ENCODE measurements at regions not wholly inside any gene's neighbourhood (a gene's known extent, or its start where the extent isn't known, plus 50 kb on each side); places are given as distances from the start of the nearest gene placed in this dataset.

DNA sequence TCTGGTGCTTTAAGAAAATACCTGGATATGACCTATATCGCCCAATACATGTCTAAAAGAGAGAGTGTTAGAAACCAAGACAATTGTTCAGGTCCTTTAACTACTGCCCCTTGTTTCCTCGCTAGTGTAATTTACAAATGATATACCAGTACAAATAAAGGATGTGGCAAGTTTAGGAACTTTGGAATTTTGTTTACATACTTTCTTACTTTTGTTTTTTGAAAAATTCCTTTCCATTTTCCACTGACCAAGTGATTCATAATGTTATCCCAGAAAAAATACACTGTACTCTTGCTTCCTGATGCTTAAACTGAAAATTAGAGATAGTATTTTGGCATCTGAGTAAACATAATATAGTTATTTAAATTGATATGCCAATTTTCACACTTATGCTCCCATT is 96.8 kb upstream of the CSNK1A1L start:
- no peaks in the 10 kb centered on the region for H3K9me3 Mint-ChIP-seq (ENCODE audit: unreplicated experiment)
- no peaks in the 10 kb centered on the region for H3K4me1 Mint-ChIP-seq (ENCODE audit: low read depth, unreplicated experiment)
- CTCF ChIA-PET: no interaction called here

GRCh38 chr13:37201081-37201480 is 95.6 kb upstream of the CSNK1A1L start:
- Mint-ChIP-seq H3K9me3 (ENCODE audit: unreplicated experiment) (no peaks in the 10 kb centered on the region), H3K36me3 (ENCODE audit: insufficient read depth, unreplicated experiment) (no peaks in the 10 kb centered on the region), H3K4me3 (ENCODE audit: unreplicated experiment) (no peak overlapping the region), H3K4me1 (ENCODE audit: low read depth, unreplicated experiment) (no peaks in the 10 kb centered on the region), H3K27me3 (ENCODE audit: insufficient read depth, unreplicated experiment) (no peaks in the 10 kb centered on the region), H3K27ac (ENCODE audit: unreplicated experiment) (no peak overlapping the region)
- no peaks in the 10 kb centered on the region for H3K4me1 ChIP-seq
- no peak overlapping the region for H3K4me3 ChIP-seq (ENCODE audit: low read depth, low read length)
- no peak for TF ChIP-seq CTCF (IDR thresholded peaks at IDR 0.05; ENCODE audit: insufficient read depth in 1 of 2, low read depth in 1 of 2, low read length in 1 of 2, severe bottlenecking in 1 of 2, unreplicated experiment in 1 of 2)
- no peaks in the 10 kb centered on the region for H3K9me3 ChIP-seq
- DNase-seq: no peak
- intact Hi-C loops (cut with micrococcal nuclease; ENCODE audit: unreplicated experiment): no loop called here
- POLR2A ChIA-PET: no interaction called here
- no peaks in the 10 kb centered on the region for H3K27me3 ChIP-seq (replicated peaks; ENCODE audit: control insufficient read depth, insufficient read depth, low read length)
- CTCF ChIA-PET: no interaction called here
- no peaks in the 10 kb centered on the region for H3K36me3 ChIP-seq (ENCODE audit: control insufficient read depth, insufficient read depth, low read length)
- no TSS peak for BruUV-seq (replicated peaks)

More for the DNA sequence above, 96.8 kb upstream of the CSNK1A1L start:
- Mint-ChIP-seq H3K36me3 (ENCODE audit: insufficient read depth, unreplicated experiment) (no peaks in the 10 kb centered on the region), H3K27ac (ENCODE audit: unreplicated experiment) (no peak overlapping the region), H3K27me3 (ENCODE audit: insufficient read depth, unreplicated experiment) (no peaks in the 10 kb centered on the region), H3K4me3 (ENCODE audit: unreplicated experiment) (no peak overlapping the region)
- no peak for DNase-seq
- no peaks in the 10 kb centered on the region for H3K36me3 ChIP-seq (ENCODE audit: control insufficient read depth, insufficient read depth, low read length)
- H3K4me3 ChIP-seq (ENCODE audit: low read depth, low read length): no peak overlapping the region
- H3K4me1 ChIP-seq: no peaks in the 10 kb centered on the region
- no peak for TF ChIP-seq CTCF (IDR thresholded peaks at IDR 0.05; ENCODE audit: insufficient read depth in 1 of 2, low read depth in 1 of 2, low read length in 1 of 2, severe bottlenecking in 1 of 2, unreplicated experiment in 1 of 2)
- no peaks in the 10 kb centered on the region for H3K9me3 ChIP-seq
- H3K27me3 ChIP-seq (replicated peaks; ENCODE audit: control insufficient read depth, insufficient read depth, low read length): no peaks in the 10 kb centered on the region
- POLR2A ChIA-PET: no interaction called here
- no TSS peak for BruUV-seq (replicated peaks)
- intact Hi-C loops (cut with micrococcal nuclease; ENCODE audit: unreplicated experiment): no loop called here

GRCh38 chr13:37198629-37199028 is 93.2 kb upstream of the CSNK1A1L start:
- Histone ChIP-seq H3K9me3 (no peaks in the 10 kb centered on the region), H3K4me1 (no peaks in the 10 kb centered on the region), H3K27me3 (replicated peaks; ENCODE audit: control insufficient read depth, insufficient read depth, low read length) (no peaks in the 10 kb centered on the region), H3K36me3 (ENCODE audit: control insufficient read depth, insufficient read depth, low read length) (no peaks in the 10 kb centered on the region), H3K4me3 (ENCODE audit: low read depth, low read length) (no peak overlapping the region)
- H3K4me1 Mint-ChIP-seq (ENCODE audit: low read depth, unreplicated experiment): no peaks in the 10 kb centered on the region
- CTCF ChIA-PET: no interaction called here
- no TSS peak for BruUV-seq (replicated peaks)
- POLR2A ChIA-PET: no interaction called here
- TF ChIP-seq CTCF (IDR thresholded peaks at IDR 0.05; ENCODE audit: insufficient read depth in 1 of 2, low read depth in 1 of 2, low read length in 1 of 2, severe bottlenecking in 1 of 2, unreplicated experiment in 1 of 2): no peak
- no peak overlapping the region for H3K4me3 Mint-ChIP-seq (ENCODE audit: unreplicated experiment)
- no peak overlapping the region for H3K27ac Mint-ChIP-seq (ENCODE audit: unreplicated experiment)
- no peaks in the 10 kb centered on the region for H3K27me3 Mint-ChIP-seq (ENCODE audit: insufficient read depth, unreplicated experiment)
- intact Hi-C loops (cut with micrococcal nuclease; ENCODE audit: unreplicated experiment): no loop called here
- no peaks in the 10 kb centered on the region for H3K9me3 Mint-ChIP-seq (ENCODE audit: unreplicated experiment)
- no peak for DNase-seq
- no peaks in the 10 kb centered on the region for H3K36me3 Mint-ChIP-seq (ENCODE audit: insufficient read depth, unreplicated experiment)

Measured in Caco-2 (cell line).